CD4-positive, alpha-beta T cell treated with Interferon gamma for 1 hour (primary cell): ENCODE measurements at regions not wholly inside any gene's neighbourhood (a gene's known extent, or its start where the extent isn't known, plus 50 kb on each side); places are given as distances from the start of the nearest gene placed in this dataset.

Experiments
- DNase-seq: peaks from one replicate; pipeline ENCODE4 v3.0.0-alpha.2; 2020

- no peak for DNase-seq
These were observed 67.9 kb upstream of the ESRRB start for GRCh38 chr14:76307786-76308780.

GRCh38 chr14:76309572-76310162 lies 66.3 kb upstream of the ESRRB start:
- no peak for DNase-seq

DNA sequence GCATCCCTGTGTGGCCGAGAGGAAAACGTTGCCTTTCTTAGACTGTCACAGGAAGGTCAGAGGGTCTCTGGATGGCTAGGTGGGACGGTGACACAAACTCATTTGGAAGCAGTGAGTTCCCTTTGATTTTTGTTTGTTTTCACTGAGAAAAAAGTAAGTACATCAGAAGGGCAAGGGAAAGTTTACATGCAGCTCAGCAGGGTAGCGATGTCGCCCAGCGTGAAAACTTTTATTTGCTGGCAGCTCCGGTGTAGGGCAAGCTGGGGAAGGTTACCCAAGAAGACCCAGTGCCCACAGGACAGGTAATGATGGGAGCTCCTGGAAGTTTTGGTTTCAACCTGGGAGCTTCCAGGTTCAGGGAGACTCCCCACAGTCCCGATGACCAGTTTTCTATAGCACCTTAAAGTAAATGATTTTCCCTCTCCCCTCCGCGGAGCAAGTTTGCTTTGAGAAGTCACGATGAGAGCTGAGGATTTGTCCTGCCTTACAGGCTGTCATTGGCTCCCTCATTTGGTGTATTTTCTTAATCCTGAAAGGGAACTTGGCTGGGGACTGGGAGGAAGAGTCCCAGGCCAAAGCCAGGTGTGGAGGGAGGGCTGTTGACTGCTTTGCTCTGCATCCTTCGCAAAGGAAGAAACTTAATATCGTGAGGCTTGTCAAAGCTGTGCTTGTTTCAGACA lies 64.7 kb upstream of the ESRRB start:
- no peak for DNase-seq

- no peak for DNase-seq
These were observed 63.1 kb upstream of the ESRRB start for GRCh38 chr14:76312821-76313220.

GRCh38 chr14:76313303-76313702 lies 62.6 kb upstream of the ESRRB start:
- DNase-seq = no peak

DNA sequence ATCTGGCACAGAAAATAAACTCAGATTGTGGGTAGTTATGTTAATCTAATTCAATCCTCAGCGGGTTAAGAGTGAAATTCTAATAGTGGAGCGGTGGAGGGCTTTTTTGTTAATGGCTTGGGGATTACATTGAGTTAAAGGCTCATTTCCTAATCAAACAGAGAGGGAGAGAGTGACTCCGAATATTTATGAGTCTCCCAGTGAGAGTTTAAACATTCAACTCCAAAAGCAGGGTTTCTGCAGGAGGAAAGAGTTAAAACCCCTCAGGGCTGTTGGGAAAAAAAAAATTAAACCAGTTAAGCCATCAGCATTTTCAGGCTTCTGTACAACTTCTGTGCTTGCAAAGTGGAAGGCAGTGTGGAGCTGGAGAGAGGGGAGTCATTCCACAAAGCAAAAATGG lies 62.1 kb upstream of the ESRRB start:
- DNase-seq = no peak

DNA sequence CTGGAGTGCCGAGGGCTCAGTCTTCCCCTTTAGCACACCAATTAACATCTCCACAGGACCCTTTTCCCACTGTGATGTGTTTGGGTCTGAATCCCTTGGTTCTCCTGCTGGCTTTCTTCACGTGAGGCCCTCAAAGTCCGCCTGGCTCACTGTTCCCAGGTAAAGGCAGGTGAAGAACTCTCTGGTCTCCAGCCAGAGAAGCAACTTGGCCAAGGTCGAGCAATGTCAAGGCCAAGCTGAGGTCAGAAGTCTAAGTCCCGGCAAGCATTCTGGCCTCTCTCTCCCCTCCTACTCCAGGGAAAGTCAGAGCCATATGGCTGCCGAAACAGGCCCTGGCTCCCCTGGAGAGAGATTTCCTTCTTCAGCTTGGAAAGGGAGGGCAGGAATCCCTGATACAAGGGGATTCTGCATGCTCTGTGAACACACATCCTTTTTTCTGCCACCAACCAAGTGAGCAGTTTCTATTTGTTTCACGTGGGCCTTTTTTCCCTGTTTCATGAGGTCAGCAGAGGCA lies 61.4 kb upstream of the ESRRB start:
- no peak for DNase-seq

DNA sequence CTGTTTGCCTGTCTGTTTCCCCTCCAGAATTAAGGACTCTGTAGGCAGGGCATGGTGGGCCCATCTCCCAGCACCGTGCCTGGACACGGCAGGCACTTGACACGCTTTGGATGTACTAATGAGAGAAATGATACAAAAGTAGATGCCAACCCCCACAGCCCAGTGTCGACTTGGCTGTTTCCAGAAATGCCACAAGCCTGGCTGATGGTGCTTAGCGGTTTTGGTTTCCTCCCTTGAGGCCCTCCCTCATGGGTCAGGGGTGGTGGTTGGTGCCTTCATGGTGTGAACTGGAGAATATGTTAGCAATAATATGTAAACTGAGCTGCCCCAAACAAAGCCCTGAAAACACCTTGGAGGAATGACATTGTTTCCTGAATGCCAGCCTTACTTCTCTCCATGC lies 55.5 kb upstream of the ESRRB start:
- DNase-seq = no peak

- no peak for DNase-seq
These were observed 55.0 kb upstream of the ESRRB start for GRCh38 chr14:76320975-76321374.

GRCh38 chr14:76322594-76323220 lies 53.2 kb upstream of the ESRRB start:
- no peak for DNase-seq

GRCh38 chr14:76323331-76324050 lies 52.4 kb upstream of the ESRRB start:
- DNase-seq = no peak

DNA sequence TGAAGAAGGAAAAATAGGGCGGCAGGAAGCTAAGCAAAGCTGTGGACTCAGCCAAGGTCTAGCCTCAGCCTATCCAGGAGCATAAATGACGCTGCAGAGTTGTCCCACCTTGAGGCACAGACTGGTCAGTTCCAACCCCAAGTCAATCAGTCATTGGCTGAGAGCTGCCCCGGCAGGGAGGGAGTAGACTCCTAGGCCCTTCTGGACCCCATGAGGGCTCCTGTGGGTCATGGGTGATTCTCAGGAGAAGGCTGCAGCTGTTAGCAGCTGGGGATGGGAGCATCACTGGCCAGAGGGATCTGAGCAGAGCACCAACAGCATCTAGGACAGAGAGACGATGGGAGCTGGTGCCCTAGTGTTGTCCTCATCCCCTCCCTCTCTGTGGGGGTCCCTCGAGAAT lies 51.8 kb upstream of the ESRRB start:
- no peak for DNase-seq
